Liver (tissue), 8 donors: ENCODE measurements at regions not wholly inside any gene's neighbourhood (a gene's known extent, or its start where the extent isn't known, plus 50 kb on each side); places are given as distances from the start of the nearest gene placed in this dataset.
"Not testable (repeated sequence)": the region's sequence is repeated elsewhere in the genome, so short reads cannot be mapped to it uniquely, and the experiment has no call there.

Source experiments
- DNase-seq: peaks from one replicate; pipeline ENCODE4 v3.0.0-alpha.2; 2017; ENCODE audit warnings: low spot score
- H3K27ac ChIP-seq, 2 donors: one replicate each; pipeline ENCODE4 v1.7.0; 2013; ENCODE audit warnings: inconsistent platforms in 2 of 2, low read length in 2 of 2, control low read depth in 1 of 2, low read depth in 1 of 2, mild to moderate bottlenecking in 1 of 2
- H3K27me3 ChIP-seq, 4 donors: one replicate each; pipeline versions ENCODE4 v1.6.1 to v1.7.0; 2013; ENCODE audit warnings: low read length in 3 of 4, inconsistent platforms in 1 of 4, mild to moderate bottlenecking in 1 of 4, moderate library complexity in 1 of 4; ENCODE audit not compliant: control insufficient read depth in 4 of 4, insufficient read depth in 4 of 4
- H3K36me3 ChIP-seq, 4 donors: one replicate each; pipeline versions ENCODE4 v1.6.1 to v1.7.0; 2013; ENCODE audit warnings: low read length in 3 of 4, mild to moderate bottlenecking in 3 of 4, low read depth in 1 of 4, moderate library complexity in 1 of 4; ENCODE audit not compliant: control insufficient read depth in 4 of 4, insufficient read depth in 3 of 4
- H3K4me1 ChIP-seq, 4 donors: one replicate each; pipeline versions ENCODE4 v1.6.1 to v1.7.0; 2013; ENCODE audit warnings: low read length in 3 of 4, mild to moderate bottlenecking in 3 of 4, moderate library complexity in 1 of 4; ENCODE audit not compliant: control insufficient read depth in 4 of 4, insufficient read depth in 4 of 4
- H3K4me3 ChIP-seq, 3 donors: one replicate each; pipeline versions ENCODE4 v1.6.1 to v1.7.0; 2013; ENCODE audit warnings: low read length in 3 of 3, control low read depth in 1 of 3, low read depth in 1 of 3, mild to moderate bottlenecking in 1 of 3
- H3K9ac ChIP-seq, 2 donors: one replicate each; pipeline ENCODE4 v1.7.0; 2013; ENCODE audit warnings: low read length in 2 of 2, mild to moderate bottlenecking in 2 of 2, moderate library complexity in 2 of 2, control low read depth in 1 of 2, low read depth in 1 of 2
- H3K9me3 ChIP-seq, 4 donors: one replicate each; pipeline versions ENCODE4 v1.6.1 to v1.7.0; 2013; ENCODE audit warnings: low read length in 3 of 4; ENCODE audit not compliant: control insufficient read depth in 4 of 4
- EGR1 ChIP-seq, 2 donors: IDR thresholded peaks; 2 replicates each; pipeline ENCODE4 v1.6.1; 2016 to 2018; ENCODE audit warnings: antibody characterized with exemption in 2 of 2, low read depth in 2 of 2
- FOXA1 ChIP-seq: IDR thresholded peaks from 2 replicates; pipeline ENCODE4 v1.6.1; 2016; ENCODE audit warnings: antibody characterized with exemption
- FOXA2 ChIP-seq: IDR thresholded peaks from 2 replicates; pipeline ENCODE4 v1.6.1; 2016; ENCODE audit warnings: antibody characterized with exemption
- GABPA ChIP-seq, 2 donors: IDR thresholded peaks in 1 of 2; conservative IDR thresholded peaks in 1 of 2; 2 replicates each; pipeline ENCODE4 v1.6.1; 2016; ENCODE audit warnings: antibody characterized with exemption in 2 of 2, mild to moderate bottlenecking in 1 of 2, moderate library complexity in 1 of 2
- HNF4A ChIP-seq, 2 donors: conservative IDR thresholded peaks; 2 replicates each; pipeline ENCODE4 v1.6.1; 2016; ENCODE audit warnings: antibody characterized with exemption in 2 of 2, mild to moderate bottlenecking in 2 of 2
- HNF4G ChIP-seq: IDR thresholded peaks from 2 replicates; pipeline ENCODE4 v1.6.1; 2016; ENCODE audit warnings: antibody characterized with exemption
- JUND ChIP-seq, 2 donors: IDR thresholded peaks; 2 replicates each; pipeline ENCODE4 v1.6.1; 2016; ENCODE audit warnings: antibody characterized with exemption in 2 of 2
- NR2F2 ChIP-seq: IDR thresholded peaks from 2 replicates; pipeline ENCODE4 v1.6.1; 2016; ENCODE audit warnings: antibody characterized with exemption
- RAD21 ChIP-seq, 2 donors: IDR thresholded peaks; 2 replicates each; pipeline ENCODE4 v1.6.1; 2016; ENCODE audit warnings: antibody characterized with exemption in 2 of 2, mild to moderate bottlenecking in 2 of 2
- RXRA ChIP-seq, 2 donors: IDR thresholded peaks; 2 replicates each; pipeline ENCODE4 v1.6.1; 2017 to 2018; ENCODE audit warnings: antibody characterized with exemption in 2 of 2, mild to moderate bottlenecking in 1 of 2
- SP1 ChIP-seq: IDR thresholded peaks from 2 replicates; pipeline ENCODE4 v1.6.1; 2018; ENCODE audit warnings: antibody characterized with exemption, mild to moderate bottlenecking
- TAF1 ChIP-seq: conservative IDR thresholded peaks from 2 replicates; pipeline ENCODE4 v1.6.1; 2016; ENCODE audit warnings: antibody characterized with exemption, mild to moderate bottlenecking
- YY1 ChIP-seq: IDR thresholded peaks from 2 replicates; pipeline ENCODE4 v1.6.1; 2016; ENCODE audit warnings: antibody characterized with exemption, mild to moderate bottlenecking
- WGBS: extraction: QIAGEN DNeasy Blood & Tissue Kit; methylation state at CpG from one replicate; pipeline ENCODE4 v1.1.7; 2013; 5-methylcytosine and 5-hydroxymethylcytosine counted together
- TF ChIP-seq, protein P1 (sequence below): IDR thresholded peaks from 2 replicates; pipeline ENCODE4 v1.6.1; 2016; ENCODE audit warnings: antibody characterized with exemption
- TF ChIP-seq, protein P2 (sequence below): IDR thresholded peaks from 2 replicates; pipeline ENCODE4 v1.6.1; 2016; ENCODE audit warnings: antibody characterized with exemption
- TF ChIP-seq, protein P3 (sequence below): fragments of 150-350 bp; IDR thresholded peaks from 2 replicates; pipeline ENCODE4 v1.5.1; 2017; ENCODE audit warnings: improper control_type of control experiment, low read depth, low read length; ENCODE audit not compliant: missing input control
- TF ChIP-seq, protein P4 (sequence below): IDR thresholded peaks from 2 replicates; pipeline ENCODE4 v1.6.1; 2016; ENCODE audit warnings: antibody characterized with exemption
- TF ChIP-seq, protein P5 (sequence below): IDR thresholded peaks from 2 replicates; pipeline ENCODE4 v1.6.1; 2016; ENCODE audit warnings: antibody characterized with exemption, mild to moderate bottlenecking
- donor health status: healthy.
- donor health status: healthy.
- donor health status: healthy.
- donor health status: healthy.
- donor health status: healthy.

DNA sequence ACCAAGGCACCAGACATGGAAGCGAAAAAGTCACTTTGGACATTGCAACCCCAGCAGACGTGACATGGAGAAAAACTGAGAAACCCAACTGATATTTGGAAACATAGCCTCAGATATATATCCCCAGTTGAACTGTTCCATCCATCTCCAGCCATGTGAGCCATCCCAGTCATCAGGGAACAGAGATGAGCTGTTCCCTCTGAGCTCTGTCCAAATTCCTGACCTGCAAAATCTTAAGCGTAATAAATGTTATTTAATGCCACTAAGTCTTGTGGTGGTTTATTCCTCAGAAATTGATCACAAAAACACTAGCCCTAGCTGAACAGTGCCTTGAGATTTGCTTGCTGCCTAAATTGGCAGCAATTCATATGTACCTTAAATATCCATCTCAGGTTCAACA lies 182.8 kb downstream of the NRP2 start (continued):
- TF ChIP-seq JUND (IDR thresholded peaks at IDR 0.05), result no peak
- TF ChIP-seq FOXA1, result no peak
- no peak for TF ChIP-seq TAF1
- no peak for TF ChIP-seq NR2F2
- TF ChIP-seq, protein P1, sequence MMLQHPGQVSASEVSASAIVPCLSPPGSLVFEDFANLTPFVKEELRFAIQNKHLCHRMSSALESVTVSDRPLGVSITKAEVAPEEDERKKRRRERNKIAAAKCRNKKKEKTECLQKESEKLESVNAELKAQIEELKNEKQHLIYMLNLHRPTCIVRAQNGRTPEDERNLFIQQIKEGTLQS, result no peak
- TF ChIP-seq, protein P2, sequence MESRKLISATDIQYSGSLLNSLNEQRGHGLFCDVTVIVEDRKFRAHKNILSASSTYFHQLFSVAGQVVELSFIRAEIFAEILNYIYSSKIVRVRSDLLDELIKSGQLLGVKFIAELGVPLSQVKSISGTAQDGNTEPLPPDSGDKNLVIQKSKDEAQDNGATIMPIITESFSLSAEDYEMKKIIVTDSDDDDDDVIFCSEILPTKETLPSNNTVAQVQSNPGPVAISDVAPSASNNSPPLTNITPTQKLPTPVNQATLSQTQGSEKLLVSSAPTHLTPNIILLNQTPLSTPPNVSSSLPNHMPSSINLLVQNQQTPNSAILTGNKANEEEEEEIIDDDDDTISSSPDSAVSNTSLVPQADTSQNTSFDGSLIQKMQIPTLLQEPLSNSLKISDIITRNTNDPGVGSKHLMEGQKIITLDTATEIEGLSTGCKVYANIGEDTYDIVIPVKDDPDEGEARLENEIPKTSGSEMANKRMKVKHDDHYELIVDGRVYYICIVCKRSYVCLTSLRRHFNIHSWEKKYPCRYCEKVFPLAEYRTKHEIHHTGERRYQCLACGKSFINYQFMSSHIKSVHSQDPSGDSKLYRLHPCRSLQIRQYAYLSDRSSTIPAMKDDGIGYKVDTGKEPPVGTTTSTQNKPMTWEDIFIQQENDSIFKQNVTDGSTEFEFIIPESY, result no peak

DNA sequence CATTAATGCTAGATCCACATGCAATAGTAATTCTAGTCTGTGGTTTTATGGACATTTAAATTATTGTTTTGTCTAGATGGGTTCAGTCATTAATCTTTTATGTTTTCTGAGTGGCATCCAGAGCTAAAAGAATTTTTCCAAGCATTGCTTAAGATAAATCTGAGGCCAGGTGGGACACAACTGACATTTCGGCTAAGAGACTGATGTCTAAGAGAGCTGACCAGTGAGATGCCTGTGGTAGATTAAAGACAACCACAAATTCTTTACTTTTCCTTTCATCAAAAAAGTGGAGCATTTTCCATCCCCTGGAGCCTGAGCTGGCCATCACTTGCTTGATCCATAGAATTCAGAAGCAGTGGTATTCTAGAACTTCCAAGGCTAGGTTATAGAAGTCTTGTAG lies 182.2 kb downstream of the NRP2 start:
- DNase-seq, result no peak
- TF ChIP-seq SP1 (no peak), JUND (IDR thresholded peaks at IDR 0.05) (no peak), NR2F2 (no peak), GABPA (IDR thresholded peaks at IDR 0.05 in 1 of 2, conservative IDR thresholded peaks at IDR 0.05 in 1 of 2) (no peak), HNF4A (conservative IDR thresholded peaks at IDR 0.05) (no peak), EGR1 (IDR thresholded peaks at IDR 0.05; ENCODE audit: low read depth in 2 of 2) (no peak), RXRA (IDR thresholded peaks at IDR 0.05) (no peak), YY1 (no peak), TAF1 (no peak), FOXA2 (no peak), HNF4G (no peak), FOXA1 (no peak), RAD21 (IDR thresholded peaks at IDR 0.05) (no peak)
- TF ChIP-seq, protein P2, result no peak
- TF ChIP-seq, protein P1, result no peak
- TF ChIP-seq, protein P3, sequence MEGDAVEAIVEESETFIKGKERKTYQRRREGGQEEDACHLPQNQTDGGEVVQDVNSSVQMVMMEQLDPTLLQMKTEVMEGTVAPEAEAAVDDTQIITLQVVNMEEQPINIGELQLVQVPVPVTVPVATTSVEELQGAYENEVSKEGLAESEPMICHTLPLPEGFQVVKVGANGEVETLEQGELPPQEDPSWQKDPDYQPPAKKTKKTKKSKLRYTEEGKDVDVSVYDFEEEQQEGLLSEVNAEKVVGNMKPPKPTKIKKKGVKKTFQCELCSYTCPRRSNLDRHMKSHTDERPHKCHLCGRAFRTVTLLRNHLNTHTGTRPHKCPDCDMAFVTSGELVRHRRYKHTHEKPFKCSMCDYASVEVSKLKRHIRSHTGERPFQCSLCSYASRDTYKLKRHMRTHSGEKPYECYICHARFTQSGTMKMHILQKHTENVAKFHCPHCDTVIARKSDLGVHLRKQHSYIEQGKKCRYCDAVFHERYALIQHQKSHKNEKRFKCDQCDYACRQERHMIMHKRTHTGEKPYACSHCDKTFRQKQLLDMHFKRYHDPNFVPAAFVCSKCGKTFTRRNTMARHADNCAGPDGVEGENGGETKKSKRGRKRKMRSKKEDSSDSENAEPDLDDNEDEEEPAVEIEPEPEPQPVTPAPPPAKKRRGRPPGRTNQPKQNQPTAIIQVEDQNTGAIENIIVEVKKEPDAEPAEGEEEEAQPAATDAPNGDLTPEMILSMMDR, result no peak
- TF ChIP-seq, protein P4, sequence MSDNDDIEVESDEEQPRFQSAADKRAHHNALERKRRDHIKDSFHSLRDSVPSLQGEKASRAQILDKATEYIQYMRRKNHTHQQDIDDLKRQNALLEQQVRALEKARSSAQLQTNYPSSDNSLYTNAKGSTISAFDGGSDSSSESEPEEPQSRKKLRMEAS, result no peak
- TF ChIP-seq, protein P5, sequence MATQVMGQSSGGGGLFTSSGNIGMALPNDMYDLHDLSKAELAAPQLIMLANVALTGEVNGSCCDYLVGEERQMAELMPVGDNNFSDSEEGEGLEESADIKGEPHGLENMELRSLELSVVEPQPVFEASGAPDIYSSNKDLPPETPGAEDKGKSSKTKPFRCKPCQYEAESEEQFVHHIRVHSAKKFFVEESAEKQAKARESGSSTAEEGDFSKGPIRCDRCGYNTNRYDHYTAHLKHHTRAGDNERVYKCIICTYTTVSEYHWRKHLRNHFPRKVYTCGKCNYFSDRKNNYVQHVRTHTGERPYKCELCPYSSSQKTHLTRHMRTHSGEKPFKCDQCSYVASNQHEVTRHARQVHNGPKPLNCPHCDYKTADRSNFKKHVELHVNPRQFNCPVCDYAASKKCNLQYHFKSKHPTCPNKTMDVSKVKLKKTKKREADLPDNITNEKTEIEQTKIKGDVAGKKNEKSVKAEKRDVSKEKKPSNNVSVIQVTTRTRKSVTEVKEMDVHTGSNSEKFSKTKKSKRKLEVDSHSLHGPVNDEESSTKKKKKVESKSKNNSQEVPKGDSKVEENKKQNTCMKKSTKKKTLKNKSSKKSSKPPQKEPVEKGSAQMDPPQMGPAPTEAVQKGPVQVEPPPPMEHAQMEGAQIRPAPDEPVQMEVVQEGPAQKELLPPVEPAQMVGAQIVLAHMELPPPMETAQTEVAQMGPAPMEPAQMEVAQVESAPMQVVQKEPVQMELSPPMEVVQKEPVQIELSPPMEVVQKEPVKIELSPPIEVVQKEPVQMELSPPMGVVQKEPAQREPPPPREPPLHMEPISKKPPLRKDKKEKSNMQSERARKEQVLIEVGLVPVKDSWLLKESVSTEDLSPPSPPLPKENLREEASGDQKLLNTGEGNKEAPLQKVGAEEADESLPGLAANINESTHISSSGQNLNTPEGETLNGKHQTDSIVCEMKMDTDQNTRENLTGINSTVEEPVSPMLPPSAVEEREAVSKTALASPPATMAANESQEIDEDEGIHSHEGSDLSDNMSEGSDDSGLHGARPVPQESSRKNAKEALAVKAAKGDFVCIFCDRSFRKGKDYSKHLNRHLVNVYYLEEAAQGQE, result no peak
- H3K36me3 ChIP-seq, result no peaks in the 10 kb centered on the region
- no peak overlapping the region for H3K4me3 ChIP-seq
- H3K9ac ChIP-seq, result no peak overlapping the region
- no peak overlapping the region for H3K27ac ChIP-seq
- no peaks in the 10 kb centered on the region for H3K27me3 ChIP-seq
- WGBS, result 94% methylated on average over 1 of the region's 1 CpG
- H3K9me3 ChIP-seq, result no peaks in the 10 kb centered on the region
- H3K4me1 ChIP-seq, result no peaks in the 10 kb centered on the region

DNA sequence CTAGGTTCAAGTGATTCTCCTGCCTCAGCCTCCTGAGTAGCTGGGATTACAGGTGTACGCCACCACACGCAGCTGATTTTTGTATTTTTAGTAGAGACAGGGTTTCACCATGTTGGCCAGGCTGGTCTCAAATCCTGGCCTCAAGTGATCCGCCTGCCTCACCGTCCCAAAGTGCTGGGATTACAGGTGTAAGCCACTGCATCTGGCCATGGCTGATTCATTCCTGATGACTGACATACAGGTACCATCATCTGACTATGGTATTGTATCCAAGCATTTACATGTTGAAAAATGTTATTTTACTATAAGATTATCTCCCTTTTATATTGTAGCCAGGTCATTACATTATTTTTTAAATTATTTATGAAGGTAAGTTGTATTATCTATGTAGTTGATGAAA lies 180.5 kb downstream of the NRP2 start:
- not testable (repeated sequence) for H3K27ac ChIP-seq, H3K4me3 ChIP-seq, H3K27me3 ChIP-seq, H3K9ac ChIP-seq, H3K9me3 ChIP-seq, H3K36me3 ChIP-seq, DNase-seq, H3K4me1 ChIP-seq
- 97% methylated on average over 4 of the region's 4 CpGs for WGBS
